ENCODE measurements at regions not wholly inside any gene's neighbourhood (a gene's known extent, or its start where the extent isn't known, plus 50 kb on each side); places are given as distances from the start of the nearest gene placed in this dataset.

DNA sequence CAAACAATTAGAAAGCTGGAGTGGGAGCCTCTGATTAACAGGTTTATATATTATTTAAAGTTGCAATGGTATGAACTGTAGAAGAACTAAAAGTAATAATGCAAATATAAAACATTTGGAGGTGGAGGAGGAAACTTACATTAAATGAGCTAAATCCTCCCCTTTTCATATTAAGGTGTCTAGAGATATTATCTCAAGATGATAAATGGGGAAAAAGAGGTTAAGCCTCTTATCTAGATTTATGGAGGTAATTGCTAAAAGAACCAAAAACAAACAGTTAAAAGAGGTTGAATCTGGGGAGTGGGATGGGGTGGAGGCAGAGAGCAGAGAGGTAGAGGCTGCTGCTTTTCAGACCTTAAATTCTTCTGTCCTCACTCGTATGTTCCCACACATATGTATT, 147.8 kb upstream of the SLC24A2 start:
- H3K9me3 ChIP-seq (replicated peaks; ENCODE audit: control insufficient read depth, insufficient read depth, low read length) = no peaks in the 10 kb centered on the region
- no peaks in the 10 kb centered on the region for H3K36me3 ChIP-seq (ENCODE audit: control insufficient read depth in 2 of 2, extremely low read depth in 1 of 2, insufficient read depth in 2 of 2, low read length in 2 of 2)
- no peaks in the 10 kb centered on the region for H3K27me3 ChIP-seq (ENCODE audit: control insufficient read depth in 2 of 2, insufficient read depth in 2 of 2, low read length in 2 of 2)
- dilution Hi-C loops (cut with MboI; ENCODE audit: extremely low pct_ligation_motif_present, low sequenced_read_pairs) (no loop called here), intact Hi-C loops (cut with micrococcal nuclease) (no loop called here)
- no peaks in the 10 kb centered on the region for H3K9me1 ChIP-seq (replicated peaks; ENCODE audit: control insufficient read depth, extremely low read depth, insufficient read depth, low read length)
- no peak for FAIRE-seq
- no TSS peak for BruUV-seq (replicated peaks)
- H2AFZ ChIP-seq (ENCODE audit: low read depth, low read length) = no peak overlapping the region
- H3K4me3 ChIP-seq (replicated peaks in 1 of 3; ENCODE audit: insufficient read depth in 1 of 3, low read depth in 1 of 3, low read length in 3 of 3) = no peak overlapping the region
- H3K27ac ChIP-seq (ENCODE audit: insufficient read depth, low read depth, low read length) = no peak overlapping the region
- no peaks in the 10 kb centered on the region for H3K79me2 ChIP-seq (ENCODE audit: control insufficient read depth, insufficient read depth, low read length)
- no peak for DNase-seq (ENCODE audit: low read depth, low spot score)
- peaks cover 6% of the 10 kb centered on the region for H3K4me1 ChIP-seq (ENCODE audit: control insufficient read depth, extremely low read depth, insufficient read depth, low read length)
- CTCF ChIA-PET = interaction anchor here (1.5 kb wide), 1 partner anchor 10 kb away, joined by 5 read pairs; no protein-coding TSS in a partner anchor
- no peaks in the 10 kb centered on the region for H4K20me1 ChIP-seq (replicated peaks; ENCODE audit: control insufficient read depth, extremely low read depth, insufficient read depth, low read length)
- H3K4me2 ChIP-seq (ENCODE audit: insufficient read depth, low read length) = no peak overlapping the region
- H3K9ac ChIP-seq (replicated peaks; ENCODE audit: extremely low read depth, insufficient read depth, low read length) = no peak overlapping the region
- TF ChIP-seq, protein P1, sequence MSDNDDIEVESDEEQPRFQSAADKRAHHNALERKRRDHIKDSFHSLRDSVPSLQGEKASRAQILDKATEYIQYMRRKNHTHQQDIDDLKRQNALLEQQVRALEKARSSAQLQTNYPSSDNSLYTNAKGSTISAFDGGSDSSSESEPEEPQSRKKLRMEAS (IDR thresholded peaks at IDR 0.05; ENCODE audit: insufficient read depth, insufficient read length) = no peak
- TF ChIP-seq JUN (IDR thresholded peaks at IDR 0.05; ENCODE audit: borderline replicate concordance, insufficient read depth, insufficient read length, low read depth) (no peak), POLR2AphosphoS5 (IDR thresholded peaks at IDR 0.05; ENCODE audit: insufficient read depth, low read depth, low read length) (no peak), POLR2A (IDR thresholded peaks at IDR 0.05; ENCODE audit: low read depth, low read length) (no peak)
- TF ChIP-seq, protein P2, sequence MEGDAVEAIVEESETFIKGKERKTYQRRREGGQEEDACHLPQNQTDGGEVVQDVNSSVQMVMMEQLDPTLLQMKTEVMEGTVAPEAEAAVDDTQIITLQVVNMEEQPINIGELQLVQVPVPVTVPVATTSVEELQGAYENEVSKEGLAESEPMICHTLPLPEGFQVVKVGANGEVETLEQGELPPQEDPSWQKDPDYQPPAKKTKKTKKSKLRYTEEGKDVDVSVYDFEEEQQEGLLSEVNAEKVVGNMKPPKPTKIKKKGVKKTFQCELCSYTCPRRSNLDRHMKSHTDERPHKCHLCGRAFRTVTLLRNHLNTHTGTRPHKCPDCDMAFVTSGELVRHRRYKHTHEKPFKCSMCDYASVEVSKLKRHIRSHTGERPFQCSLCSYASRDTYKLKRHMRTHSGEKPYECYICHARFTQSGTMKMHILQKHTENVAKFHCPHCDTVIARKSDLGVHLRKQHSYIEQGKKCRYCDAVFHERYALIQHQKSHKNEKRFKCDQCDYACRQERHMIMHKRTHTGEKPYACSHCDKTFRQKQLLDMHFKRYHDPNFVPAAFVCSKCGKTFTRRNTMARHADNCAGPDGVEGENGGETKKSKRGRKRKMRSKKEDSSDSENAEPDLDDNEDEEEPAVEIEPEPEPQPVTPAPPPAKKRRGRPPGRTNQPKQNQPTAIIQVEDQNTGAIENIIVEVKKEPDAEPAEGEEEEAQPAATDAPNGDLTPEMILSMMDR (IDR thresholded peaks at IDR 0.05; ENCODE audit: extremely low read depth in 1 of 2, insufficient read depth in 1 of 2, low read depth in 1 of 2, low read length in 2 of 2) = no peak
- POLR2A ChIA-PET = no interaction called here

GRCh38 chr9:19935422-19935821, 146.6 kb upstream of the SLC24A2 start:
- TF ChIP-seq JUN (IDR thresholded peaks at IDR 0.05; ENCODE audit: borderline replicate concordance, insufficient read depth, insufficient read length, low read depth) (no peak), FOS (IDR thresholded peaks at IDR 0.05; ENCODE audit: borderline replicate concordance, insufficient read depth, low read length) (no peak), GATA2 (IDR thresholded peaks at IDR 0.05; ENCODE audit: insufficient read depth, insufficient read length, low read depth, low read length) (no peak), POLR2A (IDR thresholded peaks at IDR 0.05; ENCODE audit: low read depth, low read length) (no peak)
- TF ChIP-seq, protein P1 (IDR thresholded peaks at IDR 0.05; ENCODE audit: insufficient read depth, insufficient read length) = no peak
- BruUV-seq (replicated peaks) = no TSS peak
- H3K4me2 ChIP-seq (ENCODE audit: insufficient read depth, low read length) = no peak overlapping the region
- H2AFZ ChIP-seq (ENCODE audit: low read depth, low read length) = no peak overlapping the region
- no peaks in the 10 kb centered on the region for H3K36me3 ChIP-seq (ENCODE audit: control insufficient read depth in 2 of 2, extremely low read depth in 1 of 2, insufficient read depth in 2 of 2, low read length in 2 of 2)
- ChIA-PET POLR2A (no interaction called here), CTCF (interaction anchor here (0.6 to 1.9 kb wide), 3 partner anchors 11 to 1176 kb away, joined by 3 to 7 read pairs (median 5); no protein-coding TSS in a partner anchor)
- no peaks in the 10 kb centered on the region for H3K79me2 ChIP-seq (ENCODE audit: control insufficient read depth, insufficient read depth, low read length)
- no peak overlapping the region for H3K4me3 ChIP-seq (replicated peaks in 1 of 3; ENCODE audit: insufficient read depth in 1 of 3, low read depth in 1 of 3, low read length in 3 of 3)
- no peak for FAIRE-seq
- H4K20me1 ChIP-seq (replicated peaks; ENCODE audit: control insufficient read depth, extremely low read depth, insufficient read depth, low read length) = no peaks in the 10 kb centered on the region
- dilution Hi-C loops (cut with MboI; ENCODE audit: extremely low pct_ligation_motif_present, low sequenced_read_pairs) (no loop called here), intact Hi-C loops (cut with micrococcal nuclease) (no loop called here)
- no peaks in the 10 kb centered on the region for H3K9me1 ChIP-seq (replicated peaks; ENCODE audit: control insufficient read depth, extremely low read depth, insufficient read depth, low read length)
- H3K27ac ChIP-seq (ENCODE audit: insufficient read depth, low read depth, low read length) = no peak overlapping the region
- no peak overlapping the region for H3K9ac ChIP-seq (replicated peaks; ENCODE audit: extremely low read depth, insufficient read depth, low read length)
- H3K27me3 ChIP-seq (ENCODE audit: control insufficient read depth in 2 of 2, insufficient read depth in 2 of 2, low read length in 2 of 2) = no peaks in the 10 kb centered on the region
- peaks cover under 1% of the 10 kb centered on the region for H3K4me1 ChIP-seq (ENCODE audit: control insufficient read depth, extremely low read depth, insufficient read depth, low read length)
- no peak for DNase-seq (ENCODE audit: low read depth, low spot score)
- H3K9me3 ChIP-seq (replicated peaks; ENCODE audit: control insufficient read depth, insufficient read depth, low read length) = no peaks in the 10 kb centered on the region

Measured in endothelial cell of umbilical vein (primary cell).